NCI-H345 treated with DMSO at 0.1 percent for 48 hours (cell line): ENCODE measurements at regions not wholly inside any gene's neighbourhood (a gene's known extent, or its start where the extent isn't known, plus 50 kb on each side); places are given as distances from the start of the nearest gene placed in this dataset.

Source experiments
- DNase-seq: peaks from one replicate; lab custom pipeline; 2025; ENCODE audit not compliant: unreplicated experiment; lab: John Stamatoyannopoulos, UW

GRCh38 chr13:29934531-29935308 is 84.3 kb upstream of the UBL3 start:
- DNase-seq, result peak; percentile 64

- no peak for DNase-seq
Observed at GRCh38 chr13:29933401-29933800, 83.0 kb upstream of the UBL3 start.

GRCh38 chr13:29931696-29932095 is 81.3 kb upstream of the UBL3 start:
- no peak for DNase-seq

GRCh38 chr13:29929062-29929847 is 78.8 kb upstream of the UBL3 start:
- DNase-seq, result no peak

- DNase-seq, result no peak
Observed at GRCh38 chr13:29926098-29926476, 75.7 kb upstream of the UBL3 start.

GRCh38 chr13:29925457-29926097 is 75.2 kb upstream of the UBL3 start:
- peak; percentile 47 for DNase-seq

GRCh38 chr13:29924482-29925350 is 74.3 kb upstream of the UBL3 start:
- DNase-seq, result peak; percentile 54

- peak; percentile 54 for DNase-seq
Observed at GRCh38 chr13:29923554-29924481, 73.4 kb upstream of the UBL3 start.

- no peak for DNase-seq
Observed at GRCh38 chr13:29922896-29923295, 72.5 kb upstream of the UBL3 start.

GRCh38 chr13:29922281-29922821 is 71.9 kb upstream of the UBL3 start:
- DNase-seq, result no peak

GRCh38 chr13:29921542-29921941 is 71.1 kb upstream of the UBL3 start:
- DNase-seq, result no peak

GRCh38 chr13:29920025-29920643 is 69.7 kb upstream of the UBL3 start:
- no peak for DNase-seq

- DNase-seq, result no peak
Observed at GRCh38 chr13:29918845-29919244, 68.4 kb upstream of the UBL3 start.

GRCh38 chr13:29917650-29918049 is 67.2 kb upstream of the UBL3 start:
- no peak for DNase-seq

- DNase-seq, result no peak
Observed at GRCh38 chr13:29914581-29914980, 64.2 kb upstream of the UBL3 start.

- no peak for DNase-seq
Observed at GRCh38 chr13:29911781-29912418, 61.5 kb upstream of the UBL3 start.

- DNase-seq, result no peak
Observed at GRCh38 chr13:29909975-29910674, 59.7 kb upstream of the UBL3 start.

GRCh38 chr13:29909081-29909730 is 58.8 kb upstream of the UBL3 start:
- DNase-seq, result no peak
